H1 (cell line): ENCODE measurements at regions not wholly inside any gene's neighbourhood (a gene's known extent, or its start where the extent isn't known, plus 50 kb on each side); places are given as distances from the start of the nearest gene placed in this dataset.

Source experiments
- CTCF ChIA-PET: fragments of 300-600 bp; sonication (Branson Sonifier 250); formaldehyde crosslinking; loops from one replicate; lab custom pipeline; 2021; ENCODE audit not compliant: partially characterized antibody; lab: Charles Lee
- POLR2A ChIA-PET: fragments of 300-600 bp; sonication (Branson Sonifier 250); formaldehyde crosslinking; loops from one replicate; lab custom pipeline; 2021; ENCODE audit warnings: inconsistent platforms; ENCODE audit not compliant: partially characterized antibody; lab: Charles Lee
- DNase-seq, 2 experiments: peaks; one replicate each; pipeline versions ENCODE4 v3.0.0 to v3.0.0-alpha.2; 2010 to 2022; ENCODE audit warnings: low spot score in 2 of 2, low read depth in 1 of 2, mixed read lengths in 1 of 2
- FAIRE-seq: peaks from 2 replicates; lab custom pipeline; 2011; peaks lifted over from hg19 to GRCh38; lab: Jason Lieb, UNC
- H2AFZ ChIP-seq: 2 replicates; pipeline ENCODE4 v1.8.1; 2012; ENCODE audit warnings: low read length, inconsistent platforms
- H2AK5ac ChIP-seq: 2 replicates; pipeline ENCODE4 v1.6.1; 2013; ENCODE audit warnings: low read depth, low read length
- H2BK120ac ChIP-seq: replicated peaks from 2 replicates; pipeline ENCODE3; 2013; ENCODE audit warnings: low read depth, low read length, inconsistent platforms
- H2BK12ac ChIP-seq: 2 replicates; pipeline ENCODE4 v1.6.1; 2013; ENCODE audit warnings: low read depth, low read length
- H2BK15ac ChIP-seq: 2 replicates; pipeline ENCODE4 v1.6.1; 2013; ENCODE audit warnings: low read length
- H2BK20ac ChIP-seq: 2 replicates; pipeline ENCODE4 v1.6.1; 2013; ENCODE audit warnings: low read length
- H2BK5ac ChIP-seq: 2 replicates; pipeline ENCODE4 v1.6.1; 2013; ENCODE audit warnings: low read depth, low read length
- H3K14ac ChIP-seq: 2 replicates; pipeline ENCODE4 v1.6.1; 2013; ENCODE audit warnings: inconsistent platforms; ENCODE audit not compliant: insufficient read length
- H3K18ac ChIP-seq: 2 replicates; pipeline ENCODE4 v1.6.1; 2013; ENCODE audit warnings: low read length; ENCODE audit errors: extremely low read depth
- H3K23ac ChIP-seq: 2 replicates; pipeline ENCODE4 v1.6.1; 2013; ENCODE audit warnings: inconsistent platforms; ENCODE audit not compliant: insufficient read length
- H3K23me2 ChIP-seq: 2 replicates; pipeline ENCODE4 v1.6.1; 2013; ENCODE audit warnings: low read depth, low read length
- H3K27ac ChIP-seq: 2 replicates; pipeline ENCODE4 v1.6.1; 2011; ENCODE audit warnings: low read depth, low read length, inconsistent platforms
- H3K27me3 ChIP-seq, 4 experiments: replicated peaks in 1 of 4; 1 replicate in 1 of 4; 2 replicates in 3 of 4; pipeline versions ENCODE4 v1.6.1 to v1.8.1; 2011 to 2013; ENCODE audit warnings: low read length in 3 of 4, mild to moderate bottlenecking in 3 of 4, inconsistent platforms in 2 of 4, mixed read lengths in 2 of 4, moderate library complexity in 1 of 4; ENCODE audit not compliant: control insufficient read depth in 3 of 4, insufficient read depth in 3 of 4; ENCODE audit errors: extremely low read depth in 1 of 4
- H3K36me3 ChIP-seq, 4 experiments: 2 replicates each; pipeline versions ENCODE4 v1.6.1 to v1.8.1; 2011 to 2013; ENCODE audit warnings: mild to moderate bottlenecking in 4 of 4, low read length in 3 of 4, moderate library complexity in 2 of 4, control low read depth in 1 of 4, inconsistent platforms in 1 of 4; ENCODE audit not compliant: insufficient read depth in 4 of 4, control insufficient read depth in 2 of 4
- H3K4ac ChIP-seq: replicated peaks from 2 replicates; pipeline ENCODE3; 2013; ENCODE audit warnings: low read length, low read depth, mixed read lengths, inconsistent platforms; ENCODE audit not compliant: insufficient read length
- H3K4me1 ChIP-seq, 4 experiments: replicated peaks in 1 of 4; 1 replicate in 1 of 4; 2 replicates in 3 of 4; pipeline versions ENCODE4 v1.6.1 to v1.8.1; 2011 to 2013; ENCODE audit warnings: low read length in 3 of 4, inconsistent platforms in 2 of 4, mixed read lengths in 1 of 4; ENCODE audit not compliant: insufficient read depth in 4 of 4, control insufficient read depth in 3 of 4
- H3K4me2 ChIP-seq, 2 experiments: 2 replicates each; pipeline versions ENCODE4 v1.6.1 to v1.8.1; 2011 to 2013; ENCODE audit warnings: low read depth in 2 of 2, low read length in 2 of 2, control low read depth in 1 of 2, inconsistent platforms in 1 of 2, mild to moderate bottlenecking in 1 of 2; ENCODE audit not compliant: insufficient read depth in 1 of 2
- H3K4me3 ChIP-seq, 4 experiments: fragments of 200-600, 300-600 bp in 1 of 4; sonication (generic), shearing (Covaris generic), sonication (Bioruptor Twin) in 1 of 4; 2 replicates each; pipeline versions ENCODE4 v1.5.1 to v1.8.1; 2011 to 2016; ENCODE audit warnings: low read length in 4 of 4, low read depth in 3 of 4, control low read depth in 2 of 4, inconsistent platforms in 2 of 4, mild to moderate bottlenecking in 2 of 4, mixed read lengths in 1 of 4, moderate library complexity in 1 of 4; ENCODE audit not compliant: insufficient read depth in 2 of 4; ENCODE audit errors: extremely low read depth in 1 of 4
- H3K56ac ChIP-seq: replicated peaks from 2 replicates; pipeline ENCODE3; 2013; ENCODE audit warnings: low read depth, mild to moderate bottlenecking, mixed read lengths, low read length, inconsistent platforms; ENCODE audit not compliant: insufficient read length
- H3K79me1 ChIP-seq: 2 replicates; pipeline ENCODE4 v1.6.1; 2013; ENCODE audit warnings: low read depth, low read length, control low read depth
- H3K79me2 ChIP-seq, 2 experiments: 2 replicates each; pipeline versions ENCODE4 v1.6.1 to v1.8.1; 2012 to 2013; ENCODE audit warnings: low read length in 2 of 2, mild to moderate bottlenecking in 2 of 2, inconsistent platforms in 1 of 2; ENCODE audit not compliant: insufficient read depth in 2 of 2, control insufficient read depth in 1 of 2
- H3K9ac ChIP-seq, 4 experiments: replicated peaks in 1 of 4; 1 replicate in 1 of 4; 2 replicates in 3 of 4; pipeline versions ENCODE4 v1.6.1 to v1.8.1; 2011 to 2013; ENCODE audit warnings: low read depth in 3 of 4, low read length in 3 of 4, control low read depth in 2 of 4, mild to moderate bottlenecking in 2 of 4, moderate library complexity in 2 of 4, inconsistent platforms in 1 of 4; ENCODE audit errors: extremely low read depth in 1 of 4
- H3K9me3 ChIP-seq, 2 experiments: 2 replicates each; pipeline versions ENCODE4 v1.6.1 to v1.8.1; 2012 to 2013; ENCODE audit warnings: mild to moderate bottlenecking in 2 of 2, moderate library complexity in 2 of 2, control low read depth in 1 of 2, inconsistent platforms in 1 of 2, low read depth in 1 of 2, low read length in 1 of 2, mixed read lengths in 1 of 2; ENCODE audit not compliant: insufficient read depth in 2 of 2
- H4K20me1 ChIP-seq, 2 experiments: replicated peaks in 1 of 2; 2 replicates each; pipeline versions ENCODE3 to v1.8.1; 2011 to 2013; ENCODE audit warnings: inconsistent platforms in 2 of 2, low read length in 2 of 2, mild to moderate bottlenecking in 1 of 2; ENCODE audit not compliant: insufficient read depth in 2 of 2, control insufficient read depth in 1 of 2
- H4K5ac ChIP-seq: 2 replicates; pipeline ENCODE4 v1.6.1; 2013; ENCODE audit warnings: low read length, low read depth, mixed read lengths, inconsistent platforms; ENCODE audit not compliant: insufficient read length
- H4K8ac ChIP-seq: 2 replicates; pipeline ENCODE4 v1.8.0; 2013; ENCODE audit warnings: mild to moderate bottlenecking, moderate library complexity, low read length, inconsistent platforms; ENCODE audit not compliant: insufficient read depth; ENCODE audit errors: extremely low read depth
- H4K91ac ChIP-seq: replicated peaks from 2 replicates; pipeline ENCODE3; 2013; ENCODE audit warnings: low read length, mixed read lengths, inconsistent platforms; ENCODE audit not compliant: insufficient read length
- ATF3 ChIP-seq: IDR thresholded peaks from 2 replicates; pipeline ENCODE4 v1.6.1; 2011; ENCODE audit warnings: low read depth, mild to moderate bottlenecking, low read length; ENCODE audit not compliant: insufficient read depth
- BRCA1 ChIP-seq: IDR thresholded peaks from 2 replicates; pipeline ENCODE4 v1.6.1; 2012; ENCODE audit warnings: low read depth, low read length, improper control_type of control experiment
- CBX5 ChIP-seq: fragments of 300-800, 300-1000 bp; sonication (generic); IDR thresholded peaks from 2 replicates; pipeline ENCODE4 v1.7.1; 2016; ENCODE audit warnings: antibody characterized with exemption, low read length, low read depth
- CBX8 ChIP-seq: fragments of 300-800, 300-1000 bp; sonication (generic); IDR thresholded peaks from 2 replicates; pipeline ENCODE4 v1.7.1; 2016; ENCODE audit warnings: low read depth, low read length, borderline replicate concordance
- EZH2 ChIP-seq: fragments of 200-600 bp; sonication (generic); IDR thresholded peaks from 2 replicates; pipeline ENCODE4 v1.7.1; 2012; ENCODE audit warnings: low read depth, mild to moderate bottlenecking, moderate library complexity, low read length, inconsistent platforms; ENCODE audit not compliant: severe bottlenecking
- FOSL1 ChIP-seq: IDR thresholded peaks from 2 replicates; pipeline ENCODE4 v1.6.1; 2011; ENCODE audit warnings: mild to moderate bottlenecking, low read depth, low read length, moderate library complexity; ENCODE audit not compliant: insufficient read depth
- JUN ChIP-seq: IDR thresholded peaks from 2 replicates; pipeline ENCODE4 v1.6.1; 2011; ENCODE audit warnings: low read depth, mild to moderate bottlenecking, improper control_type of control experiment, low read length
- NRF1 ChIP-seq: IDR thresholded peaks from 2 replicates; pipeline ENCODE4 v1.6.1; 2011; ENCODE audit warnings: mild to moderate bottlenecking, low read depth, low read length, improper control_type of control experiment
- POLR2AphosphoS5 ChIP-seq: IDR thresholded peaks from 2 replicates; pipeline ENCODE4 v1.6.1; 2011; ENCODE audit warnings: low read depth, low read length
- RFX5 ChIP-seq: IDR thresholded peaks from 2 replicates; pipeline ENCODE4 v1.6.1; 2011; ENCODE audit warnings: low read depth, low read length, improper control_type of control experiment, borderline replicate concordance
- SIN3A ChIP-seq, 2 experiments: IDR thresholded peaks in 1 of 2; conservative IDR thresholded peaks in 1 of 2; 2 replicates each; pipeline ENCODE4 v1.6.1; 2011 to 2012; ENCODE audit warnings: low read length in 2 of 2, improper control_type of control experiment in 1 of 2, low read depth in 1 of 2, mild to moderate bottlenecking in 1 of 2
- SP2 ChIP-seq: IDR thresholded peaks from 2 replicates; pipeline ENCODE4 v1.6.1; 2012; ENCODE audit warnings: mild to moderate bottlenecking, low read length, inconsistent platforms
- SP4 ChIP-seq: IDR thresholded peaks from 2 replicates; pipeline ENCODE4 v1.6.1; 2012; ENCODE audit warnings: low read length, inconsistent platforms
- TBP ChIP-seq: IDR thresholded peaks from 2 replicates; pipeline ENCODE4 v1.6.1; 2011; ENCODE audit warnings: low read depth, low read length, improper control_type of control experiment
- TCF12 ChIP-seq: IDR thresholded peaks from 2 replicates; pipeline ENCODE4 v1.6.1; 2011; ENCODE audit warnings: low read depth, mild to moderate bottlenecking, low read length
- TEAD4 ChIP-seq: IDR thresholded peaks from 2 replicates; pipeline ENCODE4 v1.6.1; 2012; ENCODE audit warnings: low read depth, low read length, inconsistent platforms, mixed read lengths
- WGBS, 2 experiments: shearing (Covaris generic) in 1 of 2; methylation state at CpG; one replicate each; pipeline versions ENCODE4 v1.1.6 to v1.1.7; 2013 to 2015; ENCODE audit warnings: low lambda C conversion rate in 2 of 2, mixed read lengths in 2 of 2, inconsistent platforms in 1 of 2, low coverage in 1 of 2, missing lambda C conversion rate in 1 of 2; ENCODE audit not compliant: insufficient replicate concordance in 2 of 2, insufficient coverage in 1 of 2, insufficient read length in 1 of 2; ENCODE audit errors: extremely low coverage in 1 of 2, missing lambda C conversion rate in 1 of 2; 5-methylcytosine and 5-hydroxymethylcytosine counted together

GRCh38 chr18:73924836-73925235, 222.8 kb downstream of the FBXO15 start:
- H3K9ac ChIP-seq = no peak overlapping the region
- H3K4me1 ChIP-seq = no peaks in the 10 kb centered on the region
- DNase-seq (no peak), FAIRE-seq (no peak)
- no peak overlapping the region for H4K5ac ChIP-seq
- no peaks in the 10 kb centered on the region for H4K20me1 ChIP-seq
- H2BK15ac ChIP-seq = no peak overlapping the region
- H3K9me3 ChIP-seq = no peaks in the 10 kb centered on the region
- H2AK5ac ChIP-seq = no peak overlapping the region
- H2BK120ac ChIP-seq = no peak overlapping the region
- no peak overlapping the region for H4K91ac ChIP-seq
- no peak overlapping the region for H3K18ac ChIP-seq
- no peak overlapping the region for H2AFZ ChIP-seq
- no peak overlapping the region for H3K4me3 ChIP-seq
- POLR2A ChIA-PET = no interaction called here
- H3K14ac ChIP-seq = no peak overlapping the region
- no peaks in the 10 kb centered on the region for H3K23me2 ChIP-seq
- H2BK12ac ChIP-seq = no peak overlapping the region
- no peak overlapping the region for H3K27ac ChIP-seq
- no peak overlapping the region for H3K23ac ChIP-seq
- CTCF ChIA-PET = no interaction called here
- no peaks in the 10 kb centered on the region for H3K79me2 ChIP-seq
- no peaks in the 10 kb centered on the region for H3K36me3 ChIP-seq
- H3K4me2 ChIP-seq = no peak overlapping the region
- H3K27me3 ChIP-seq = no peaks in the 10 kb centered on the region
- H3K4ac ChIP-seq = no peak overlapping the region
- no peaks in the 10 kb centered on the region for H3K79me1 ChIP-seq
- H2BK20ac ChIP-seq = no peak overlapping the region
- no peak overlapping the region for H2BK5ac ChIP-seq
- 91% methylated on average over 3 of the region's 3 CpGs; no CpG with 5 or more reads in 1 of the 2 experiments for WGBS, 2 experiments
- no peak overlapping the region for H3K56ac ChIP-seq
- H4K8ac ChIP-seq = no peak overlapping the region
- TF ChIP-seq SP4 = no peak
- TF ChIP-seq TEAD4 = no peak
- TF ChIP-seq SP2 = no peak
- TF ChIP-seq CBX8 = no peak
- no peak for TF ChIP-seq RFX5
- no peak for TF ChIP-seq EZH2
- TF ChIP-seq CBX5 = no peak
- no peak for TF ChIP-seq NRF1
- no peak for TF ChIP-seq POLR2AphosphoS5
- TF ChIP-seq JUN = no peak
- TF ChIP-seq ATF3 = no peak
- no peak for TF ChIP-seq FOSL1
- TF ChIP-seq SIN3A (conservative IDR thresholded peaks at IDR 0.05 in 1 of 2, IDR thresholded peaks at IDR 0.05 in 1 of 2; ENCODE audit: low read depth in 1 of 2, low read length in 2 of 2) = no peak
- no peak for TF ChIP-seq BRCA1
- no peak for TF ChIP-seq TBP
- no peak for TF ChIP-seq TCF12
